Activated CD4-positive, alpha-beta T cell treated with anti-CD3 and anti-CD28 coated beads, Interleukin-2, amount 50 U/mL, for 16 hours (primary cell): ENCODE measurements at regions not wholly inside any gene's neighbourhood (a gene's known extent, or its start where the extent isn't known, plus 50 kb on each side); places are given as distances from the start of the nearest gene placed in this dataset.
"Not testable (repeated sequence)": the region's sequence is repeated elsewhere in the genome, so short reads cannot be mapped to it uniquely, and the experiment has no call there.

Source experiments
- DNase-seq: peaks from one replicate; pipeline ENCODE4 v3.0.0-alpha.2; 2020

DNA sequence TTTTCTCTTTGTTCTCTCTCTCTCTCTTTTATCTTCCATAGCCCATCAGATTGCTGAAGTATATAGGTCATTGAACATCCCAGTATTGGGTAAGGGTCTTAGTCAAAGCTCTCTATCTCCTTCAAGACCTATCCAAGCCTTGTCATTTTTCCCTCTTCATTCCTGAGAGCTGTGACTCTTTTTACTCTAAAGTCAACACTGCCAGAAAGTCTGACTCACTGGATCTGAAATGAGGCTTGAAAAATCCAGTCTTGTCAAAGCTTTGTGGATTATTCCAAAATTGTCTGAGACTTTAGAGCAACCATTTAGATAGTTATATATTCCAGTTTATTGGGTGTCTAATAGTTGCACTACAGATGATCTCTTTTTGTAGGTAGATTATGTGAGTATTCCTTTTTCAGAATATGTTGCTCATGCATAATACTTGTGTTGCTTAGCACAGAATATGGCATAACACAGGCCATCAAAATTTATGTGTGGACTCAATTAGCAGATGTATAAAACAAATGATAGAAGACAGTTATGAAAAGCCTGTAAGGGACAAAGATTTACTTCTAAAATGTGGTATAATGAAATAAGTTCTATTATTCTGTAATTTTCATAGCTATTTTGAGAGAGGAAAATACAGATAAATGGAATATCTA lies 389.3 kb upstream of the PCDH9 start:
- DNase-seq, result no peak

DNA sequence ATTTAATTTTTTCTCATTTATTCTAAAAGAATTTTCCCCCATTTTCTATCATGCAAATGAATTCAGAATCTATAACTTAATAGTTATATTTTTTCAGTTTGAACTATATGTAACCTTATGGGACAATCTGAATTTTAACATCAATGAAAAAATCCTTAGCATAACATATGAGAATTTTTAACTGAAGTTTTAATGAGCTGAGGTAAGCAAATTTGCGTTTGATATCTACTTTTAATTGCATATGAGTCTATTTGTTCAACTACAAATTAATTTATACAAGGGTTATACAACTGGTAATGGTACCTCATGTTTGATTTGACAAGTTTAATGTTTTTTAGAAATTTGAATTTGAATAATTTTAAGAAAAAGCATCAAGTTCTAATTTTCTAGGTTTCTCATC lies 384.4 kb upstream of the PCDH9 start:
- DNase-seq, result no peak

DNA sequence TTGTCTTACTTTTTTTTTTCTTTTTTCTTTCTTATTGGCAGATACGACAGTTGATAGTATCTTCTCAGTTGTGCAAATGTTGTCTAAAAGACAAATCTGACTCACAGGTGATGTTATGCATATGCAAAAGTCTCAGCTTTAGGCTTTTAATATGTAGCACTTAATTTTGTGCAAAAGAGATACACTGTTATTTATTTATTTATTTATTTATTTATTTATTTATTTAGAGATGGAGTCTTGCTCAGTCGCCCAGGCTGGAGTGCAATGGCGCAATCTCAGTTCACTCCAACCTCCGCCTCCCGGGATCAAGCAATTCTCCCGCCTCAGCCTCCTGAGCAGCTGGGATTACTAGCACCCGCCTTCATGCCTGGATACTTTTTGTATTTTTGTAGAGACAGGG lies 383.9 kb upstream of the PCDH9 start:
- DNase-seq, result no peak

DNA sequence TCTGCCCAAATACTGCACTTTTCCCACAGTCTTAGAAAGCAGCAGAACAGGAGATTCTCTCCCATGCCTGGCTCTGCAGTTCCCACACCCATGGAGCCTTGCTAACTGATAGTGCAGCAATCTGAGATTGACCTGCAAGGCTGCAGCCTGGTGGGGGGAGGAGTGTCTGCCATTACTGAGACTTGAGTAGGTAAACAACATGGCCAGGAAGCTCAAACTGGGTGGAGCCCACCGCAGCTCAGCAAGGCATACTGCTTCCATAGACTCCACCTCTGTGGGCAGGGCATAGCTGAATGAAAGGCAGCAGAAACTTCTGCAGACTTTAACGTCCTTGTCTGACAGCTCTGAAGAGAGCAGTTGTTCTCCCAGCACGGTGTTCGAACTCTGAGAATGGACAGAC lies 358.5 kb upstream of the PCDH9 start:
- no peak for DNase-seq

DNA sequence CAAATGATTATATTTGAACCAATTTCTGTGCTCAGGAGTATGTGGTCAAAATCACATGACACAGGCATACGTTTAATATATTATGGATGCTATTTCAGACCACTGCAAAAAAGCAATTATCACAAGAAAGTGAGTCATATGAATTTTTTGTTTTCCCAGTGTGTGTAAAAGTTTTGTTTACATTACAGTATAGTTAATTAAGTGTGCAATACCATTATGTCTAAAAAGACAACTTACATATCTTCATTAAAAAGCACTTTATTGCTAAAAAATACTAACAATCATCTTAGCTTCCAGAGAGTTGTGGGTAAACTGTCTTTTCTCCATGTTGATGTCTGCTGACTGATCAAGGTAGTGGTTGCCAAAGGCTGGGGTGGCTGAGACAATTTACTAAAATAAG lies 347.2 kb upstream of the PCDH9 start:
- DNase-seq, result no peak

DNA sequence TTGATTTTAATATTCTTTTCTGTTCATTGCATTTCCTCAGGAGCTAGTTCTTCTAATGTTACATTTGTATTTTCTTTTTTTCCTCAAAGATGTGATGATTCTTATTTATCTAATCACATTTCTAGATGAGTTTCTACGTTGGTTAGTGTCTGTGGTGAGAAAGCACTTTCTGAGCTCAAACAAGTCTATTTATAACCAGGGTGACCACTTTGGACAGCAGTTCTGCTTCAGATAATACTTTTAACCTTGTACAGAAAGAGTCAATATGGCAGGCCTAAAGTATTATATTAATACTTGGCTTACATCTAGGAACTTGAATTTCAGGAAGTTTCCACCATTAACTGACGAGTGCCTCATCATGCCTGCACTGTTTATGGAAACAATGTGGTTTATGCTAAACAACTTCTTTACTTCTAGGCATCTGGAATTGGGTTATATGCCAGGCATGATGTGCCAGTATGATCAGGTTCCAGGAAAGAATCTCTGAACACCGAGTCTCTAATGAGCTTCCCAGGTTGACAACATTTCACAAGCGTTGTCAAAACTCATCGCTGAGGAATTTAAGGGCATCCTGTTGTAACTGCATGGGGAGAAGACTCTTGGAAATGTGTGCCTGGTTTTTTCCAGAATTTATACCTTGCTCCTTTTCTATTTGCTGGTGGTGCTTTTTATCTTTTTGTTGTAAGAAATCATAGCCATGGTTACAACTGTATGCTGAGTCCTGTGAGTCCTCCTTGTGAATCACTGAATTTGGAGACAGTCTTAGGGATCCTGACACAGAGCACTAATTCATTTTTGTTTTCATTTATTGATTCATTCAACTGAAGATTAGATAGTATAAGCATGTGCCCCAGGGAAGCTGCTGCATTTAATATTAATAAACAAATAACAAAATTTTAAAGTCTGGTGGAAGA lies 344.4 kb upstream of the PCDH9 start:
- DNase-seq, result no peak

DNA sequence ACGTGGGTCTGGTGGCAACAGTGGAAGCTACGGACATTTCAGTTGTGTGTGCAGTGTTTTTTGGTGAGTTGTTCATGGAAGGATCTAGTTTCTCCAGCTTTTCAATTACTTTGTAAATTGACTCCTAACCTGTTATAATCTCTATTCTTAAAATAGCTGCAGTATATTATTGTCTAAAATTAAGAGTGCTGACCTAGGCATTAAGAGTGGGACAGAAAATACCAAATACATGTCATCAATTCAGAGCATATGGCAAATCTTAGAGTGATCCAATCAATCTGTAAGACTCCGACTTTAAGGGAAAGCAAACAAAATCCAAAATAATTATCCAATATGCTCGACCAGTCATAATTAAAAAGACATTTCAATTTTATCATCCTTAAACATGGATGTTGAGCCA lies 338.1 kb upstream of the PCDH9 start:
- no peak for DNase-seq

DNA sequence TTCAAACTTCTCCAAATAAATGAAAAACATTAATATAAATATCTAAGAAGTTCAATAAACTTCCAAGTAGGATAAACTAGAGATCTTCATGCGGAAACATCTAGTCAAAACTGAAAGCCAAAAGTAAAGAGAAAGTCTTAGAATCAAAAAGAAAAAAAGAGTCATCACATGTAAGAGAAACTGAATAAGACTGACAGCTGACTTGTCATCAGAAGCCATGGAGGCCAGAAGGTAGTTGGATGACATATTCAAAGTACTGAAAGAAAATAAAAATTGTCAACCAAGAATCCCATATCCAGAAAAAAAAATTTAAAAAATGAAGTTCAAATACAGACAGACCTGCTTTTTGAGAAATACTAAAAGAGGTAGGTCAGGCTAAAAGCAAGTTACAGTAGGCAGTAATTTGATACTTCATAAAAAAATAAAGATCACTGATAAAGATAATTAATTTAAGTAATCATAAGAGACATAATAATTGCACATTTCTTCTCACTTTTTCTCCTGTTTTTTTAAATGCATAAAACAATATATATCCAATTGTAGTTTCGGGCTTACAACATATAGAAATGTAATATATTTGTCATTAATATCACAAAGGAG lies 327.6 kb upstream of the PCDH9 start:
- no peak for DNase-seq

DNA sequence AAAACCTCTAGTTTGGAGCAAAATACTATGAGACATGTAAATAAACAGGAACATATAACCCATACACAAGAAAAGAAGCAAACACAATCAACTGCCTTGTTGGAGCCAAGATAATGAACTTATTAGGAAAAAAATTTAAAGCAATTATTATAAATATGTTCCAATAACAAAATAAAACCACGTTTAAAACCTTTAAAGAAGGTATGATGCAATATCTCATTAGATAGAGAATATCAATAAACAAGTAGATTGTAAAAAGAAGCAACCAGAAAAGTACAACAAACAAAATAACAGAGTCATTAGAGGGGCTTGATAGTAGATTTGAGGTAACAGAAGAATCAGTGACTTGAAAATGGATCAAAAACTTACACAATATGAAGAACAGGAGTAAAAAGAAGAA lies 327.0 kb upstream of the PCDH9 start:
- DNase-seq, result no peak

DNA sequence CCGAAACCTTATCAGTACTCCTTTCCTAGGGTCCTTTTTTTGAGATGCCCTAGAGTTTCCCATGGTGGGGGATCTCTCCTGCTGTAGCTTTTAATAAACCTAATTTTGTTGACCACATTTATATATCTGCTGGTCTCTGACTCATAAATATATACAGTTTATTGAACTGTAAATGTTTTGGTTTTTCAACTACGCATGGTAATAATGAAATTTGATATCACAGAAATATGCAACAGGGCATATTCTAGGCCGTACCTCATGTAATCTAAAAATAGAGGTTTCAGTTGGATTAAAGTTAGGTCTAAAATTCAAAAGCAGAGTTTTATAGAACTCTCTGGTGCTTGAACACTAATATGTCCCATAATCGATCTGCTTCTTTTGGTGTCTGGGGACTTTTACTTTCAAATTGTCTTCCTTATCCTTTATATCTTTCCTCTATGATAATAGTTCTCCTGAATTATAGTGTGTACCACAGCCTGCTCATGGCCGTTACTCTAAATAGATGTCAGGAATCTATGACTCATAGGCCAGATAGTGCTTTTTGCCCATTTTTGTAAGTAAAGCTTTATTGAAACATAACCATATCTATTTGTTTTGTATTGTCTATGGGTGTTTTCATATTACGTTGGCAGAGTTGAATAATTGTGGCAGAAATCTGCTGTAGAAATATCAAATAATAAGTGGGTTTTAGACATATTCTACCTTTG lies 324.8 kb upstream of the PCDH9 start:
- DNase-seq, result no peak

DNA sequence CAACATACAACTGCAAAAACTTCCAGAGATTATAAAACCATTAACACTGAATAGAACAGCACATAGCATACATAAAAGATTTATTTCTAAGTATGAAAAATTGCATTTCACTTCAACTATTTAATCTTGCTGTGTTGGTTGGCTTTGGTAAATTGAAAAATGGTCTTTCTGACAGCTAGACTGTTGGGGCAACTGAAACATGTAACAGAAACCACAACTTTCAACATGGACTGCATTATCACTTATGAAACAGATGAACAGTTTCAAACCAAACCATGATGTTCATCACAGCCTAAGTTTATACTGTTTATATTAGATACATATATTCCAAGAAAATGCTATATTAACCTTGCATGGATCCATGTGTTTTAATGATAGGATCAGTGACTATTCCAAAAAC lies 324.1 kb upstream of the PCDH9 start:
- DNase-seq, result no peak

DNA sequence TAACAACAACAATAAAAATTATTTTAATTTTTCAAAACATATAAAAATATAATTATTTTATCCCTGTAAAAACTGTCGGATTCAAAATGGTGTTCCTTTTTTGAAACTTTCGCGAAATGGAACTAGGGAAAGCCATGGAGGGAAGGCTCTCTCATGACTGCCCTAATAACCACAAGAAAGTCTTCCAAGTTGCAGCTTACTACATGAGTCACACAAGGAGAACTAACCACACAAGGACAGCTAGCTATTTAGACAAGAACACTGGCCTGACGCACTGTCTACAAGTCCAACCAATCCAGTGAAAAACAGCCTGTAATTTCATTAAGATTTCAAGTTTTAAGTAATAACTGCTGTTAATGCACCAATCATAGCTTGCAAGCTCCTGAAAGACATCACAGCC lies 319.2 kb upstream of the PCDH9 start:
- DNase-seq, result no peak

DNA sequence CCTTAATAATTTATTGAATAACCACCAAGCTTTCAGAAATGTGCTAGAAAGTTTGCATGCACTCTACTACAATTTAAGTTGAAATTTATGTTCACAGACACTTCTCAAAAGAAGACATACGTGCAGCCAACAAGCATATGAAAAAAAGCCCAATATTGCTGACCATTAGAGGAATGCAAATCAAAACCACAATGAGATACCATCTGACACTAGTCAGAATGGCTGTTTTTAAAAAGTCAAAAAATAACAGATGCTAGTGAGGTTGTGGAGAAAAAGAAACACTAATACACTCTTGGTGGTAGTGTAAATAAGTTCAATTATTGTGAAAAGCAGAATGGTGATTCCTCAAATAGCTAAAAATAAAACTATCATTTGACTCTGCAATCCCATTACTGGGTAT lies 308.8 kb upstream of the PCDH9 start:
- no peak for DNase-seq

DNA sequence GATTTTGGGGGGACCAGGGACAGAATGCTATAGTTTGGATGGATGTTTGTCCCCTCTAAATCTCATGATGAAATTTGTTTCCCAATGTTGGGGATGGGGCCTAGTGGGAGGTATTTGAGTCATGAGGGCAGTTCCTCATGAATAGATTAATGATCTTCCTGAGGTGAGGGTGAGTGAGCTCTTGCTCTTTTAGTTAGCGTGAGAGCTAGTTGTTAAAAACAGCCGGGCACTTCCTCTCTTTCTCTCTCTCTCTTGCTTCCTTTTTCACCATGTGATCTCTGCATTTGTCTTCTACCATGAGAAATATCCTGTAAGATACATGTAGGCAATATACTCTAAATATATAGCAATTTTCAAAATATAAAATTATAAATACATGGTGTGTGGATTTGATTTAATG lies 290.8 kb upstream of the PCDH9 start:
- DNase-seq, result no peak

DNA sequence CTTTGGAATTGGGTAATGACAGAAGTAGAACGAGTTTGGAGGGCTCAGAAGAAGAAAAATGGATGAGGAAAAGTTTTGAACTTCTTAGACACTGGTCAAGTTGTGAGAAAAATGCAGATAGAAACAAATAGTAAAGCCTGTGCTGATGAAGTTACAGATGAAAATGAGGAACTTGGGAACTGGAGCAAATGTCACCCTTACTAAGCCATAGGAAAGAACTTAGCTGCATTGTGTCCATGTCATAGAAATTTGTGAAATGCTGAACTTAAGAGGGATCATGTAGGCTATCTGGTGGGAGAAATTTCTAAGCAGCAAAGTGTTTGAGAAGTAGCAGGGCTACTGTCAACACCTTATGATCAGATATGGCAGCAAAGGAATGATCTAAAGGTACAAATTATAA lies 289.2 kb upstream of the PCDH9 start:
- DNase-seq, result no peak

DNA sequence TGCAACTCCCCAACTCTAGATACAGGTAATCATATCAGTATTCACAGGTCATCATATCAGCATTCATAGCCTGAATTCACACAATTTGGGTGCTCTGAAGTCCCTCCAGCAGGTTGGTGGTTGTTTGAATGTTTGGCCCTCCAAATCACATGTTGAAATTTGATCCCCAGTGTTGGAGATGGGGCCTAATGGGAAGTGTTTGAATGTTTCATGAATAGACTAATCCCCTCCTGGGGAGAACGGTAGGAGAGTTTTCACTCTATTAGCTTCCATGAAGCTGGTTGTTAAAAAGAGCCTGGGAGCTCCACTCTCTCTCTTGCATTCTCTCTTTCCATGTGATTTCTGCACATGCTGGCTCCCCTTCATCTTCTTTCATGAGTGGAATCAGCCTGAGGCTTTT lies 288.6 kb upstream of the PCDH9 start:
- no peak for DNase-seq

DNA sequence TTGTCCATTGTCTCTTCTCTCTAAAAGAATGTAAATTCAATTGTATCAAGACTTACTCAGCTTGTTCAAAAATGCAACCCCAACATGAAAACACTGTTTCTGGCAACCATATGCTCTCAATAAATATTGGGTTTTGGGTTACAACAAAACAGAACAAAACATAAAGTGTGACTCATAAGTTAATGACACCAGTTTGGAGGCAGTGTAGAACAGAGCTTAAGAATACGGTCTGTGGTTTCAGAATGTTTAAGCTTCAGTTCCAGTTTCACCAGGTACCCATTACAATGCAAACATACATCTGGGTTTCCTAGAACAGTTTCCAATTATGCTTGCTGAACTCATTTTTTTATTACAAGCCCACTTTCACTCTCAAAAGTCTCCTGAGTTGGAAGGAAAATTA lies 285.8 kb upstream of the PCDH9 start:
- no peak for DNase-seq

DNA sequence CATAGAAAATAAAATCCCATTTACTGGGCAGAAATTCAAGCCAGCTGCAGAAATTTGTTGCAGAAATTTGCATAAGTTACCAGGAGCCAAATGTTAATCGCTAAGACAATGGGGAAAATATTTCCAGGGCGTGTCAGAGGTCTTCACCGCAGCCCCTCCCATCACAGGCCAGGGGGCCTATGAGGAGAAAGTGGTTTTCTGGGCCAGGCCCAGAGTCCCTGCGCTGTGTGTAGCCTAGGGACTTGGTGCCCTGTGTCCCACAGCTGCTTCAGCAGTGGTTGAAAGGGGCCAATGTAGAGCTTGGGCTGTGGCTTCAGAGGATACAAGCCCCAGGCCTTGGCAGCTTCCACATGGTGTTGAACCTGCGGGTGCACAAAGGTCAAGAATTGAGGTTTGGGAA lies 278.9 kb upstream of the PCDH9 start:
- no peak for DNase-seq

DNA sequence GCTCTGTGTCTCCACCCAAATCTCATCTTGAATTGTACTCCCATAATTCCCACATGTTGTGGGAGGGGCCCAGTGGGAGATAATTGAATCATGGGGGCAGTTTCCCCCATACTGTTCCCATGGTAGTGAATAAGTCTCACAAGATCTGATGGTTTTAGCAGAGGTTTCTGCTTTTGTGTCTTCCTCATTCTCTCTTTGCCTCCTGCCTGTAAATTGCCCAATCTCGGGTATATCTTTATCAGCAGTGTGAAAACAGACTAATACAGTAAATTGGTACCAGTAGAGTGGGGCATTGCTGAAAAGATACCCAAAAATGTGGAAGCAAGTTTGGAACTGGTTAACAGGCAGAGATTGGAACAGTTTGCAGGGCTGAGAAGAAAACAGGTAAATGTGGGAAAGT lies 278.1 kb upstream of the PCDH9 start:
- DNase-seq, result not testable (repeated sequence)

DNA sequence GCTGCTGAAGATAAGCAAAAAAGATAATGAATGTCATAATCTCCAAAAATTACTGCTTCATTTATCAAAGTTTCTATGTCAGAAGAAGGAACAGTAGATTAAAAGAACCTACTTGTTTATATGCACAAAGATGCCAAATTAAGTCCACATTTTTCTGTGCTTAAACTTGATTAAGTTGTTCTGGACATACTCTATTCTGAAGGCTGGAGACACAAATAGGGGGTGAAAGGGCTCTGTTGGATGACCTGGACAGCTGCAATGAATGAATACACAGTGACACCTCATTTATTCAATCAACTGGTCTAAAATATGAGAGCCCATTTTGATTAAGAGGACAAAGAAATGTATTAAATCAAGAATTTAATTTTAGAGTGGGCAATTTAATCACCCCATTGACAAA lies 276.3 kb upstream of the PCDH9 start:
- DNase-seq, result no peak

DNA sequence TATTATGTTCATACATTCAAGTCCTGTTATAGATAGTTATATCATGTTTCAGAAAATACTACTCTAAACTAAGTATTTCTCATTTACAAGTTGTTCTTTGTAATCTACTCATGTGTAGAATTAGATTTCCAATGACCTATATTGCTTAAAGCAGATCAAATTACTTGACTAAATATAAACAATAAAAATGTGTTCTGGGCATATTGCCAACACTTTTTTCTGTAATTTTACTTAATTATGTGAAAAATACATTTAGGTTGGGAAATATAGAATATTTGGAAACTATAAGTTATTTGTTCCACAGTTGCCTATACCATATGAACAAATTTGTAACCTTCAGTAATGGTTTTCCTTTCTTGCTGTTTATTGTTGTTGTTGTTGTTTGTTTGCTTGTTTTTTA lies 275.2 kb upstream of the PCDH9 start:
- no peak for DNase-seq

DNA sequence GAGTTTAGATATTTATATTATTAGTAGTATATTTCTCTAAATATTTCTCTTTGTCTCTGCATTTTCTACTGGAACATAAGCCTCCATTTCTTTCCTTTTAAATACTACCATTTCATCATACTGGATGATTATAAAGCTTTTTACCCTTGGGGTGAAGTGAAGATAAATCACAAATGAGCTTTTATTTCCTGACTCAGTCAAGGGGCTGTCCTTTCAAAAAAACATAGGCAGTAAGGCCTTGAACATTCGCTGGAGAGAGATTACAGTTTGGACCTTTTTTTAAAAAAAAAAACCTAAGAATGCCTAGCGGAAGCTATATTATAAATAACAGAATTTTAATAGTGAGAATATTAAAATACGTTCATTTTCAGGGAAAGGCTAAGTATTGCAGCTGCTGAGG lies 268.8 kb upstream of the PCDH9 start:
- DNase-seq, result no peak

DNA sequence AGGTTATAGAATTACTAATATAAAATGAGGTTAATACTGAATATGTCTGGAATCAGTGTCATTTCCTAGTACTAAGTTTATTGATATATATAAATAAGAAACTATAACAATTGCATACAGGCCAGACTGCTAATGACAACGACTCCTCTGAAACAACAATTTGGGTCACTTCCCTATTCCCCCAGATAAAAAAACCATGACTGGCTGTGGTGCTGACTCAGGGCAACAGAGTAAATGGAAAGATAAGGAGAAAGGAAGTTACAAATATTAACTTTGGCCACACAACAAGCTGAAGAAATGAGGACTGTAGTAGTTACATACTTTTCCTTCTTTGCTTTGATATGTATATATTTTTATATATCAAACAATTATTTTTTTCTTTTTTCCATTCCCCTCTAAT lies 263.7 kb upstream of the PCDH9 start:
- DNase-seq, result no peak

DNA sequence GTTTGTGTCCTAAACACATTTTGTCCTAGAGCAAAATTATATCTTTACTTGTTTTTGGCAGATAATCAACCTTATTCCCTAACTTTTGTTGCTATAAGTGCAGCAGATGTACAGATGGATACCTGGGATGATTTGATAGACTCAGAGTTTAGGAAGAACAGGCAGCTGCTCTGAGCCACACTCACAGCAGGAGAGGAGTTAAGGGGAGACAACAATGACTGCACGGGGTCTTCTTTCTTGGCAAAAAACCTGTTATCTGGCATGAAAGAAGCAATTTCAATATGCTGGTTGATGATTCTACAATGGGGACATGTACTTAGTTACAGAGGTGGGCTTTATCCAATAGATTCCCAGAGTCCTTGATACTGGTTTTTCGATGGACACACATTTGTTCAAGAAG lies 258.9 kb upstream of the PCDH9 start:
- no peak for DNase-seq
